ENCODE measurements at regions not wholly inside any gene's neighbourhood (a gene's known extent, or its start where the extent isn't known, plus 50 kb on each side); places are given as distances from the start of the nearest gene placed in this dataset.
"Not testable (repeated sequence)": the region's sequence is repeated elsewhere in the genome, so short reads cannot be mapped to it uniquely, and the experiment has no call there.

DNA sequence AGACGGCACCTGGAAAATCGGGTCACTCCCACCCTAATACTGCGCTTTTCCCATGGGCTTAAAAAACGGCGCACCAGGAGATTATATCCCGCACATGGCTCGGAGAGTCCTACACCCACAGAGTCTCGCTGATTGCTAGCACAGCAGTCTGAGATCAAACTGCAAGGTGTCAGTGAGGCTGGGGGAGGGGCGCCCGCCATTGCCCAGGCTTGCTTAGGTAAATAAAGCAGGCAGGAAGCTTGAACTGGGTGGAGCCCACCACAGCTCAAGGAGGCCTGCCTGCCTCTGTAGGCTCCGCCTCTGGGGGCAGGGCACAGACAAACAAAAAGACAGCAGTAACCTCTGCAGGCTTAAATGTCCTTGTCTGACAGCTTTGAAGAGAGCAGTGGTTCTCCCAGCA lies 102.6 kb downstream of the FHIP1A start:
- not testable (repeated sequence) for TF ChIP-seq EZH2 (IDR thresholded peaks at IDR 0.05); POLR2A (IDR thresholded peaks at IDR 0.05; ENCODE audit: borderline replicate concordance, extremely low read depth, insufficient read depth, insufficient read length); EZH2phosphoT487 (IDR thresholded peaks at IDR 0.05; ENCODE audit: borderline replicate concordance); ZNF274 (IDR thresholded peaks at IDR 0.05; ENCODE audit: low read depth, low read length)
- TF ChIP-seq, protein P1, sequence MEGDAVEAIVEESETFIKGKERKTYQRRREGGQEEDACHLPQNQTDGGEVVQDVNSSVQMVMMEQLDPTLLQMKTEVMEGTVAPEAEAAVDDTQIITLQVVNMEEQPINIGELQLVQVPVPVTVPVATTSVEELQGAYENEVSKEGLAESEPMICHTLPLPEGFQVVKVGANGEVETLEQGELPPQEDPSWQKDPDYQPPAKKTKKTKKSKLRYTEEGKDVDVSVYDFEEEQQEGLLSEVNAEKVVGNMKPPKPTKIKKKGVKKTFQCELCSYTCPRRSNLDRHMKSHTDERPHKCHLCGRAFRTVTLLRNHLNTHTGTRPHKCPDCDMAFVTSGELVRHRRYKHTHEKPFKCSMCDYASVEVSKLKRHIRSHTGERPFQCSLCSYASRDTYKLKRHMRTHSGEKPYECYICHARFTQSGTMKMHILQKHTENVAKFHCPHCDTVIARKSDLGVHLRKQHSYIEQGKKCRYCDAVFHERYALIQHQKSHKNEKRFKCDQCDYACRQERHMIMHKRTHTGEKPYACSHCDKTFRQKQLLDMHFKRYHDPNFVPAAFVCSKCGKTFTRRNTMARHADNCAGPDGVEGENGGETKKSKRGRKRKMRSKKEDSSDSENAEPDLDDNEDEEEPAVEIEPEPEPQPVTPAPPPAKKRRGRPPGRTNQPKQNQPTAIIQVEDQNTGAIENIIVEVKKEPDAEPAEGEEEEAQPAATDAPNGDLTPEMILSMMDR (IDR thresholded peaks at IDR 0.05 in 2 of 3, conservative IDR thresholded peaks at IDR 0.05 in 1 of 3; ENCODE audit: borderline replicate concordance in 1 of 3, insufficient read depth in 1 of 3, low read depth in 2 of 3, low read length in 2 of 3): not testable (repeated sequence)
